ENCODE measurements at regions not wholly inside any gene's neighbourhood (a gene's known extent, or its start where the extent isn't known, plus 50 kb on each side); places are given as distances from the start of the nearest gene placed in this dataset.
"Not testable (repeated sequence)": the region's sequence is repeated elsewhere in the genome, so short reads cannot be mapped to it uniquely, and the experiment has no call there.

DNA sequence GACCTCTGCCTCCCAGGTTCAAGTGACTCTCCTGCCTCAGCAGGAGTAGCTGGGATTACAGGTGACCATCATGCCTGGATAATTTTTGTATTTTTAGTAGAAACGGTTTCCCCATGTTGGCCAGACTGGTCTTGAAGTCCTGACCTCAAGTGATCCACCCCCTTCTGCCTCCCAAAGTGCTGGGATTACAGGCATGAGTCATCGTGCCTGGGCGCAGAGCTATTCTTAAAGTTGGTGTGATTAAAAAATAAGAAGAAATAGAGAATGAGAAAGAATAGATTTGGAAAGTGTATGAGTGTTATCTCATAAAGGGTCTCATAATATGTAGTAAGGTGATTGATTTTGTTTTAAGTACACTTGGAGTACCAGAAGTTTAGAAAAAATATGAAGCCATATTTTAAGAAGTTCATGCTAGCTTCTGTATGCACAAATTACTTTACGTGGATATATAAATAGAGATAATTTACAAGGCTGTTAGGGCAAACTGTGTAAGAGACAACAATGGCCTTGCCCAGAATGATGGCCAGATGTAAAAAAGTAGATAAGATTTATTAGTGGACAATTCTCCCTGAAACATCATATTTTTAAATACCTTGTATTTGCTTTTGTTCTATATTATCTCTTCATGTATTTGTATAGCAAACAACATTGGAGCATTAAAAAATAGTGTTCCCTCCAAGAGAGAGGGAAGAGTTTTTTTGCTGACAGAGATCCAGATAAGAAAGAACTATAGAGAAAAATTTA, 1108.5 kb downstream of the SLC16A7 start:
- no peaks in the 10 kb centered on the region for H3K36me3 ChIP-seq (ENCODE audit: control insufficient read depth, insufficient read depth, low read length)
- H3K9me3 ChIP-seq (ENCODE audit: control insufficient read depth, insufficient read depth, low read length) = no peaks in the 10 kb centered on the region
- 100% methylated on average over 1 of the region's 4 CpGs for WGBS (ENCODE audit: insufficient coverage, insufficient read length)
- DNase-seq (ENCODE audit: low read depth, low spot score) = no peak
- H3K4me3 ChIP-seq (ENCODE audit: low read length) = no peak overlapping the region
- H3K27me3 ChIP-seq (ENCODE audit: control insufficient read depth, insufficient read depth, low read length) = no peaks in the 10 kb centered on the region
- no peak overlapping the region for H3K27ac ChIP-seq (ENCODE audit: low read length)
- H3K4me1 ChIP-seq (ENCODE audit: control insufficient read depth, insufficient read depth, low read length) = no peaks in the 10 kb centered on the region

DNA sequence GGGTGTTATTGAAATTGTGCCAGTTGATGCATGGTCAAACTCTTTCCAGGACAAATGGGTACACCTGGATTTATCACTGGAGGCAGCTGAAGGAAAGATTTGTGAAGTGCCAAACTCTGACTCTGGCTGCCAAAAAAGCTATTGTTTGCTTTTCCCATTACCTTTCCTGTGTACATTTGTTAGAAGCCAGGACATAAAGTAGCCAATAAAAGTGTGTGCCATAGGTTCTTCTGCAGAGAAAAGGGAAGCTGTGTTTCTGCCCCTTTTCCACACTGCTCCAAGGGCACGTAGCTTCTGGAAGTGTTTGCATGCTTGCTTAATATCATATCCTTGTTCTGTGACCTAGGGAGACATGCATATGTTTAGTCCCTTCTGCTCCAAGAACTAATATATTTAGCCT, 1114.4 kb downstream of the SLC16A7 start:
- H3K27me3 ChIP-seq (ENCODE audit: control insufficient read depth, insufficient read depth, low read length) = no peaks in the 10 kb centered on the region
- H3K9me3 ChIP-seq (ENCODE audit: control insufficient read depth, insufficient read depth, low read length) = no peaks in the 10 kb centered on the region
- no peaks in the 10 kb centered on the region for H3K4me1 ChIP-seq (ENCODE audit: control insufficient read depth, insufficient read depth, low read length)
- WGBS (ENCODE audit: insufficient coverage, insufficient read length) = no CpG with 5 or more reads among the region's 1 CpG
- H3K4me3 ChIP-seq (ENCODE audit: low read length) = no peak overlapping the region
- no peaks in the 10 kb centered on the region for H3K36me3 ChIP-seq (ENCODE audit: control insufficient read depth, insufficient read depth, low read length)
- DNase-seq (ENCODE audit: low read depth, low spot score) = no peak
- no peak overlapping the region for H3K27ac ChIP-seq (ENCODE audit: low read length)

DNA sequence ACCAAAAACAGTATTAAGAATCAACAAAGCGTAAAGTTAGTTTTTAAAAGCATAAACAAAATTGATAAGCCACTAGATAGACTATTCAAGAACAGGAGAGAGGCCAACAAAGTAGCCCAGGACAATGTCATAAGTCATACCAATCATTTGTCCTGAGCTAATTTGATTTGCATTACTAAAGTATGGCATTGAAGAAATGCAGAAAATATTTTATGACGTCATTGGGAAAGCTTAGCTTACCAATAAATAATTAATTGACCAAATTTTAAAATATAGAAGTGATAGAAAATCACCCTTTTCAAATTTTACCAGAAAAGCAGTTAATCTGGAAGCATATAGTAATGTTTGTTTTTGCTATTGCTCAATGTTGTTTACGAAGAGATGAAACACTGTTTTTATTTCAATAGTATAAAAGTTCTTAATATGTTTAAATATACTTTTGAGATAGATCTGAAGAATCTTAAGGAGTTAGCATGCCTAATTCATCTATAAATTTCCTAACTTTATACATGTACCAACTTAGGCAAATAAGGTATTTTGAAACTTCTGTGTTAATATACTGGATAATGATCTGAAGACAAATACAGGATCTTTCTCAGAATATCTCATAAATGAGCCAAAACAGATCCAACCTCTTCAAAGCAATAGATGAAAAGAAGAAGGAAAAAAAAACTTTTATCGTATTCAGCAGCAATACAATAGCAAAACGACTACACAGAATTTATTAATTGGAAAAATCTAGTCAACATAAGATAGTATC, 1118.5 kb downstream of the SLC16A7 start:
- Histone ChIP-seq H3K27me3 (ENCODE audit: control insufficient read depth, insufficient read depth, low read length) (no peaks in the 10 kb centered on the region), H3K4me1 (ENCODE audit: control insufficient read depth, insufficient read depth, low read length) (no peaks in the 10 kb centered on the region), H3K4me3 (ENCODE audit: low read length) (no peak overlapping the region), H3K27ac (ENCODE audit: low read length) (no peak overlapping the region), H3K36me3 (ENCODE audit: control insufficient read depth, insufficient read depth, low read length) (no peaks in the 10 kb centered on the region), H3K9me3 (ENCODE audit: control insufficient read depth, insufficient read depth, low read length) (no peaks in the 10 kb centered on the region)
- no peak for DNase-seq (ENCODE audit: low read depth, low spot score)
- no CpG with 5 or more reads among the region's 5 CpGs for WGBS (ENCODE audit: insufficient coverage, insufficient read length)

DNA sequence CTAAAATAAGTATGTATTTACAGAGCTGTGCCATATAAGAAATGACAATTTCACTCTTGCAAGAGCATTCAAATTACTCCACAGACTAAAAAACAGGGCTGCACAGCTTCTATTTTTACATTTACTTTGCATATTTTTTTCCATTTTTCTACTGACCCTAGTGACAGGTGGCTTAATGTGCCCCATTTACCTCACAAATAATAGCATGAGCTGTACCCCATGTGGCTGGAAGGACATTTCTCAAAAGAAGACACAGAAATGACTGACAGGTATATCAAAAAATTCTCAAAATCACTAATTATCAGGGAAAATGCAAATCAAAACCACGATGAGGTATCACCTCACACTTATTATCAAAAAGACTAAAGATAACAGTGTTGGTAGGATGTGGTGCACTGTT, 1128.6 kb downstream of the SLC16A7 start:
- Histone ChIP-seq H3K27me3 (ENCODE audit: control insufficient read depth, insufficient read depth, low read length) (no peaks in the 10 kb centered on the region), H3K4me1 (ENCODE audit: control insufficient read depth, insufficient read depth, low read length) (no peaks in the 10 kb centered on the region), H3K4me3 (ENCODE audit: low read length) (no peak overlapping the region), H3K27ac (ENCODE audit: low read length) (no peak overlapping the region), H3K9me3 (ENCODE audit: control insufficient read depth, insufficient read depth, low read length) (no peaks in the 10 kb centered on the region), H3K36me3 (ENCODE audit: control insufficient read depth, insufficient read depth, low read length) (no peaks in the 10 kb centered on the region)
- no peak for DNase-seq (ENCODE audit: low read depth, low spot score)
- WGBS (ENCODE audit: insufficient coverage, insufficient read length) = no CpG with 5 or more reads among the region's 1 CpG

DNA sequence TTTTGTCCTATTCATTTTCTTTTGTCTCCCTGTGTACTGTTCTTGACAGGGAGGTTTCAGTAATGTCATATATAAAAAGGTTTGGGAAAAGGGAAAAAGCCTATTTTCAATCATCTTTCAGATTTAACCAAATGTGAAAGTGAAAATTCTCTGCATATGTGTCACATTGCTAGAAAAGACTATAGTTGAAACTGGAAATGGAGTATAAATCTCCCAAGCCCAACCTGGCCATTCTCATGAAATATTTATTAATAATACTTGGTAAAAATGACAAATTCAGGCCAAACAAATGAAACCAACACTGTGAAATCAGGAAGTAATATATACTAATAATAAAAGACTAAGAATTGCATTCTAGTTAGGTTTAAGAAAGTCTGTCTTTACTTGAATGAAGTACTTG, 1129.2 kb downstream of the SLC16A7 start:
- DNase-seq (ENCODE audit: low read depth, low spot score) = no peak
- H3K4me3 ChIP-seq (ENCODE audit: low read length) = no peak overlapping the region
- H3K4me1 ChIP-seq (ENCODE audit: control insufficient read depth, insufficient read depth, low read length) = no peaks in the 10 kb centered on the region
- no peaks in the 10 kb centered on the region for H3K27me3 ChIP-seq (ENCODE audit: control insufficient read depth, insufficient read depth, low read length)
- H3K27ac ChIP-seq (ENCODE audit: low read length) = no peak overlapping the region
- no peaks in the 10 kb centered on the region for H3K9me3 ChIP-seq (ENCODE audit: control insufficient read depth, insufficient read depth, low read length)
- H3K36me3 ChIP-seq (ENCODE audit: control insufficient read depth, insufficient read depth, low read length) = no peaks in the 10 kb centered on the region

DNA sequence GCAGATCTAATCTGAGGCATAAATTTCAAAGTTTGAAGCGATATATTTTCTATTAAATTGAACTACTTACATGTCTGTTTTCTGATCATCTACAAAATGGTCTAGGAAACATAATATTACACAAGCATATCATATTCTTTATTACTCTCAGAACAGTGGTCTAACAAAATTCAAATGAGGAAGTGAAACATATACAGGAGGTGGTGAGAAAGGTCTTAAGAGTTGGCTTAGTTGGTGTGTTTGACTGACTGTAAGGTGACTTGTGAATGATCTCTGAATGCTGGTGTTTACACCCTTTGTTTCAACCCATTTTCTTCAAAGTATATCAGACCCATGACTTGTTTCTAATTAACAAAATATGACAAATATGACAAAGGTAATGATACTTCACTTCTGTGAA, 1156.8 kb downstream of the SLC16A7 start:
- Histone ChIP-seq H3K27me3 (ENCODE audit: control insufficient read depth, insufficient read depth, low read length) (no peaks in the 10 kb centered on the region), H3K9me3 (ENCODE audit: control insufficient read depth, insufficient read depth, low read length) (no peaks in the 10 kb centered on the region), H3K4me3 (ENCODE audit: low read length) (no peak overlapping the region), H3K36me3 (ENCODE audit: control insufficient read depth, insufficient read depth, low read length) (no peaks in the 10 kb centered on the region), H3K27ac (ENCODE audit: low read length) (no peak overlapping the region), H3K4me1 (ENCODE audit: control insufficient read depth, insufficient read depth, low read length) (no peaks in the 10 kb centered on the region)
- no peak for DNase-seq (ENCODE audit: low read depth, low spot score)
- no CpG with 5 or more reads among the region's 1 CpG for WGBS (ENCODE audit: insufficient coverage, insufficient read length)

DNA sequence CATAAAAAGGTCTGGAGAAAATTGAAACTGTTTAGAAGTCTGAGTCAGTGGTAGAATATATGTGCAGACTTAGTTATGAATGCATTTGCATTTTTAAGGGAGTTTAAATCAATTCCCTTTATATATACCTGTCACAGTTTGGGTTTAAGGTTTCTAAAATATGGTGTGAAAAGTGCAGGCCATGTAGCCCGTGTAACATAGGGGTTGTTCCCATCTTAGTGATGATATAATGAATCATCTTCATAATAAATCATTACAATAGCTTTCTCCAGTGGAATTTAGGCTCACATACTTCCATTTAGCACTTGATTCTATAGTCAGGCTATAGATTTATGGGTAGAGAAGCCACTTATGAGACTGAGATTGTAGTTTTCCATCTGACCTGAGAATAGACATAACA, 1162.4 kb downstream of the SLC16A7 start:
- H3K27me3 ChIP-seq (ENCODE audit: control insufficient read depth, insufficient read depth, low read length) = no peaks in the 10 kb centered on the region
- WGBS (ENCODE audit: insufficient coverage, insufficient read length) = no CpG with 5 or more reads among the region's 1 CpG
- H3K27ac ChIP-seq (ENCODE audit: low read length) = no peak overlapping the region
- H3K4me1 ChIP-seq (ENCODE audit: control insufficient read depth, insufficient read depth, low read length) = no peaks in the 10 kb centered on the region
- no peak overlapping the region for H3K4me3 ChIP-seq (ENCODE audit: low read length)
- no peaks in the 10 kb centered on the region for H3K9me3 ChIP-seq (ENCODE audit: control insufficient read depth, insufficient read depth, low read length)
- no peak for DNase-seq (ENCODE audit: low read depth, low spot score)
- no peaks in the 10 kb centered on the region for H3K36me3 ChIP-seq (ENCODE audit: control insufficient read depth, insufficient read depth, low read length)

DNA sequence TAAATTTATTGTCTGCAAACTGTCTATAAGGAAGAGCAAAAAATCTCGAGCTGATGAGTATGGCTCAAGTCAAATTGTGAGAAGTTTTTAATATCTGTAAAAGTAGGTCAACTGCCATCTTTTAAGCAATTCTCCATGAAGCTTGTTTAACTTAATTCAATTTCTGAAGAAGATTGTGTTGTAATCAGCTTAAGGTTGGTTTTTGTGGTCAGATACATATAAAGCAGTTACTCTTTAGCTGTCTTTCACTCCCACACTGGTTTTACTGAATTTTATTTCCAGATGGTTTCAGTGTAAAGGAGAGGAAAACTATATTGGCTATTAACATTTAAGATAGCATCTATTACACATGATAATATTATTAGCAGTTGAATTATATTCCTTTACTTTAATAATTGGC, 1165.1 kb downstream of the SLC16A7 start:
- Histone ChIP-seq H3K27me3 (ENCODE audit: control insufficient read depth, insufficient read depth, low read length) (no peaks in the 10 kb centered on the region), H3K4me3 (ENCODE audit: low read length) (no peak overlapping the region), H3K4me1 (ENCODE audit: control insufficient read depth, insufficient read depth, low read length) (no peaks in the 10 kb centered on the region), H3K27ac (ENCODE audit: low read length) (no peak overlapping the region), H3K9me3 (ENCODE audit: control insufficient read depth, insufficient read depth, low read length) (no peaks in the 10 kb centered on the region), H3K36me3 (ENCODE audit: control insufficient read depth, insufficient read depth, low read length) (no peaks in the 10 kb centered on the region)
- DNase-seq (ENCODE audit: low read depth, low spot score) = no peak
- no CpG with 5 or more reads among the region's 1 CpG for WGBS (ENCODE audit: insufficient coverage, insufficient read length)

DNA sequence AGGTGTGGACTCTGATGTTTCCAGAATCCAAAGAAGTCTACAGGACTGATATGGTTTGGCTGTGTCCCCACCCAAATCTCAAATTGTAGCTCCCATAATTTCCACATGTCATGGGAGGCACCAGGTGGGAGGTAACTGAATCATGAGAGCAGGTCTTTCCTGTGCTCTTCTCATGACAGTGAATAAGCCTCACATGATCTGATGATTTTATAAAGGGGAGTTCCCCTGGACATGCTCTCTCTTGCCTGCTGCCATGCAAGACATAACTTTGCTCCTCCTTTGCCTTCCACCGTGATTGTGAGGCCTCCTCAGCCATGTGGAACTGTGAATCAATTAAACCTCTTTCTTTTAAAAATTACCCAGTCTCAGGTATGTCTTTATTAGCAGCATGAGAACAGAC, 1205.3 kb downstream of the SLC16A7 start:
- not testable (repeated sequence) for H3K9me3 ChIP-seq (ENCODE audit: control insufficient read depth, insufficient read depth, low read length); H3K36me3 ChIP-seq (ENCODE audit: control insufficient read depth, insufficient read depth, low read length); H3K27me3 ChIP-seq (ENCODE audit: control insufficient read depth, insufficient read depth, low read length); H3K4me1 ChIP-seq (ENCODE audit: control insufficient read depth, insufficient read depth, low read length); H3K4me3 ChIP-seq (ENCODE audit: low read length); DNase-seq (ENCODE audit: low read depth, low spot score); H3K27ac ChIP-seq (ENCODE audit: low read length)
- WGBS (ENCODE audit: insufficient coverage, insufficient read length) = no CpG with 5 or more reads among the region's 1 CpG

DNA sequence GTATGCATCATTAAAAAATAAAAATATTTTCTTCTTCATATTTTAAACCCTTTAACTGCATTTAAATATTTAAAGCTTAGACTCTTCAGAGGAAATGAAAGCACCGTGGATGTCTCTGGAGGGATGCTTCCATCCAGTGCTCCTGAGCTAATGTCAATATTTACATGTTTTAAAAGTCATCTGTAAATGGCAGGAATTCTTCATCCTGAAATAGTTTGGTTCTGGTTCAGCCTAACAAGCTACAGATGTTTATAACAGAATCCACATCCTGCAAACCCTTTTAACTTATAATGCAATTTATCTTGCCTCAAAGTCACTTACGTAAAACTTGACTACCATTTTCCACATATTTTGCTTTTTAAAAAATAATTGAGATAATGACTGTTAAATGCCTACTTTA, 1207.3 kb downstream of the SLC16A7 start:
- Histone ChIP-seq H3K4me1 (ENCODE audit: control insufficient read depth, insufficient read depth, low read length) (no peaks in the 10 kb centered on the region), H3K27me3 (ENCODE audit: control insufficient read depth, insufficient read depth, low read length) (no peaks in the 10 kb centered on the region), H3K27ac (ENCODE audit: low read length) (no peak overlapping the region), H3K4me3 (ENCODE audit: low read length) (no peak overlapping the region), H3K36me3 (ENCODE audit: control insufficient read depth, insufficient read depth, low read length) (no peaks in the 10 kb centered on the region), H3K9me3 (ENCODE audit: control insufficient read depth, insufficient read depth, low read length) (no peaks in the 10 kb centered on the region)
- DNase-seq (ENCODE audit: low read depth, low spot score) = no peak
- no CpG with 5 or more reads among the region's 2 CpGs for WGBS (ENCODE audit: insufficient coverage, insufficient read length)

DNA sequence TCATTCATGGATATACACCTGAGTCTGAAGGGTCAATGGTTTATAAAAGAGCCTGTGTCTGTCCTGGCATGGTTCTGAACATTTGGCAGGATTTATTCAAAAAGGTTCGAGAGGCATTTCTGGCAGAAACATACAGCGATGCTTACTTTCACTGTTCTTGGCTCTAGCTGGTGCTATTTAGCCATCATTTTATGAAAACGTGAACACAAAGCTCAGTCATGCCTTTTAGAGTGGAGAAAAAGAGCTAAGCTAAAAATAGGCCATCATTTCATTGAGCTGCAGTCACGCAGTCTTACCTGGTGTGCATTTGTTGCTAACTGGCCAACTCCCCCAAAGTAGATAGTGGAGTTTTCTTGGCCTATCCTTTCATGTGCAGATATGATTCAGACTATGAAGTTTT, 1209.5 kb downstream of the SLC16A7 start:
- whole genome bisulfite sequencing (ENCODE audit: insufficient coverage, insufficient read length) = no CpG with 5 or more reads among the region's 4 CpGs
- Histone ChIP-seq H3K36me3 (ENCODE audit: control insufficient read depth, insufficient read depth, low read length) (no peaks in the 10 kb centered on the region), H3K27ac (ENCODE audit: low read length) (no peak overlapping the region), H3K4me3 (ENCODE audit: low read length) (no peak overlapping the region), H3K27me3 (ENCODE audit: control insufficient read depth, insufficient read depth, low read length) (no peaks in the 10 kb centered on the region), H3K9me3 (ENCODE audit: control insufficient read depth, insufficient read depth, low read length) (no peaks in the 10 kb centered on the region), H3K4me1 (ENCODE audit: control insufficient read depth, insufficient read depth, low read length) (no peaks in the 10 kb centered on the region)
- DNase-seq (ENCODE audit: low read depth, low spot score) = no peak
